ENCODE measurements at regions not wholly inside any gene's neighbourhood (a gene's known extent, or its start where the extent isn't known, plus 50 kb on each side); places are given as distances from the start of the nearest gene placed in this dataset.

DNA sequence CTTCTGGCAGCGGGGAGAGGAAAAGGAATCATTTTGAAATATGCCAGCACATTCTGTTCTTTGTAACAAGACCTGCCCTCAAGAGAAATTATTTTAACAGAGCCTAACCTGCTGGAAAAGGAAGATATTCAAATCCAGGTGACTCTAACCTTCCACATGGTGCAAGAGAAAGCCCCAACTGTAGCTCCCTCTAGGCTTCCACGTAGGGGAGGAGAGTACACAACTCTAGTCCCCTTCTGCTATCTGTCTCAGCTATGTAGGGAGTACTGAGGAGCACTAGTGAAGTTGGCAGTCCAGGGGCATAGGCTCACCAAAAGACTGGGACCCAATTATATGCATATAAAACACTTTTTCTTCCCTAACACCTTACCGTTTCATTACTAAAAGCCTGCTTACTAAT, 82.2 kb upstream of the SIX3 start:
- DNase-seq (ENCODE audit: low spot score): no peak
- in situ Hi-C loops (cut with MboI; ENCODE audit: low sequenced_read_pairs, unreplicated experiment): no loop called here
- TF ChIP-seq CTCF (IDR thresholded peaks at IDR 0.05; ENCODE audit: borderline replicate concordance, control extremely low read depth, extremely low read depth, insufficient read depth, missing control alignments): no peak

DNA sequence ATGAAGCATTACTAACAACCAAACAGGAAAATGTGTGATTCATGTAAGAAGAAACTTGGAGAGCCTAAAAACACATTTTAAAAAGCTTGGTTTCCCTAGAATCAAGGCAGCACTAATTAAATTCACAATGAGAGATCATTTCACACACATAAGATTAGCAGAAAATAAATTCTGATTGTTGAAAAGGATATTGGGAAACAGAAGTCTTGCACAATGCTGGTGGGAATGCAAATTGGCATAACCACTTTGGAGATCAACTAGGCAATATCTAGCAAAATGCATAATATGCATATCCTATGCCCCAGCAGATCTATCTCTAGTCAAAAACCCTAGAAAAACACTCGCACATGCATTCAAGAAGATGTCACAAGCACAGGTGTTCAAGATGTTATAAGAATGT, 75.3 kb upstream of the SIX3 start:
- in situ Hi-C loops (cut with MboI; ENCODE audit: low sequenced_read_pairs, unreplicated experiment): no loop called here
- no peak for TF ChIP-seq CTCF (IDR thresholded peaks at IDR 0.05; ENCODE audit: borderline replicate concordance, control extremely low read depth, extremely low read depth, insufficient read depth, missing control alignments)
- no peak for DNase-seq (ENCODE audit: low spot score)

- DNase-seq (ENCODE audit: low spot score): no peak
- no peak for TF ChIP-seq CTCF (IDR thresholded peaks at IDR 0.05; ENCODE audit: borderline replicate concordance, control extremely low read depth, extremely low read depth, insufficient read depth, missing control alignments)
- in situ Hi-C loops (cut with MboI; ENCODE audit: low sequenced_read_pairs, unreplicated experiment): no loop called here
These were observed 71.7 kb upstream of the SIX3 start for GRCh38 chr2:44869761-44870160.

DNA sequence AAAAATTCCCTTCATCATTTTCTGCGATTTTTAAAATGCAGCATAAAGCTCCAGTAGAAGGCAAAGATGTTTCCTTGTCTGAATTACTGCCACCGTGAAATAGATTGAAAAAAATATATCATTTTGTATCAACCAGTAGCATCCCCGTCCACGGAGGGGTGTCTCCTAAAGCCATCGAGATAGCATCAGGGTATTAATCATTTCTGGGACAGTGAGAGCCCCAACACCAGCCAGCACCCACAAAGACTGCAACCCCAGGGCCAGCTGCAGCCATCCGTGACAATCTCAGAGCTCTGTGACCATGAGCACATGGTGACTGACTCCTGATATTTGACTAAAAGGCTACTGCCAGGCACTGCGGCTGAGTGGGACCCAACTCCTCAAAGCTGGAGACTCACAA, 64.1 kb upstream of the SIX3 start:
- DNase-seq (ENCODE audit: low spot score): no peak
- no peak for TF ChIP-seq CTCF (IDR thresholded peaks at IDR 0.05; ENCODE audit: borderline replicate concordance, control extremely low read depth, extremely low read depth, insufficient read depth, missing control alignments)
- in situ Hi-C loops (cut with MboI; ENCODE audit: low sequenced_read_pairs, unreplicated experiment): no loop called here

DNA sequence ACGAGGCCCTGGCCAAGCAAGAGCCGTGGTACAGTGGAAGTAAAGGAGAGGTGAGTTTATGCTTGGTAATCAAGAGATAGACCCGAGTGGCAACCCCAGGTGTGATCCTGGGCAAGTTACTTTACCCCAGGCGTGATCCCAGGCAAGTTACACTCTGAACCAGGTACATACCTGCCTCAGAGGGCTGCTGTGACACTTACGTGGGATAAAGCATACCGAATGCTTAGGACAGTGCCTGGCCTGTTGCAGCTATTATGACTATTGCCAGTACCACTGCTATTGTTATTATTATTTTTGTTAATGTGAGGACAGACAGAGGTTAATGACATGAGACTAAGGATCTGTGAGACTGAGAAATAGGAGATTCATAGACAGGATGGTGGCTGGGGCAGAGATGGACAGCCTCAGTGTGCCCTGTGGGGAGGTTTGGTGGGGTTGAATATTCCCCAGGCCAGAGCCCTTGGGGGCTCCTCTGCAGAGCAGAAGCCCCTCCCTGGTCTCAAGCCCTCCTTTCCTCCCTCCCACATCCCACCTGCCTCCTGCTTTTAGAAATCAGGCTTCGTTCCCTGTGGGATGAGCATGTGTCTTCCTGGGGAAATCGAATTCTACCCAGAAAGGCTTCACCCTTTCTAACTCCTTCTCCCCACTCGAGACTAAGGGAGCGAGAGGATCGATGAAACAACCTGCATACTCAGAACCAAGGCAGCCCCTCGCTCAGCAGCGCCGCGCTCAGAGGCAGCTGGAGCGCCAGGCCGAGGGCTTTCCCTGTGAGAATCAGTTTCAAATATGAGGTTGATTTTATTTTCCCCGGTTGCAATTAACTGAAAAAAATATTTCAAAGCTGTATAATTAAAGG, 62.0 kb upstream of the SIX3 start:
- DNase-seq (ENCODE audit: low spot score): peak; percentile 3
- TF ChIP-seq CTCF (IDR thresholded peaks at IDR 0.05; ENCODE audit: borderline replicate concordance, control extremely low read depth, extremely low read depth, insufficient read depth, missing control alignments): no peak
- in situ Hi-C loops (cut with MboI; ENCODE audit: low sequenced_read_pairs, unreplicated experiment): no loop called here

GRCh38 chr2:44880125-44880483, 61.4 kb upstream of the SIX3 start:
- TF ChIP-seq CTCF (IDR thresholded peaks at IDR 0.05; ENCODE audit: borderline replicate concordance, control extremely low read depth, extremely low read depth, insufficient read depth, missing control alignments): no peak
- DNase-seq (ENCODE audit: low spot score): peak; percentile 1
- in situ Hi-C loops (cut with MboI; ENCODE audit: low sequenced_read_pairs, unreplicated experiment): no loop called here

Measured in GM13976 (cell line).